T47D (cell line): ENCODE measurements at regions not wholly inside any gene's neighbourhood (a gene's known extent, or its start where the extent isn't known, plus 50 kb on each side); places are given as distances from the start of the nearest gene placed in this dataset.

Experiments used
- DNase-seq, 2 experiments: peaks; one replicate each; pipeline versions ENCODE4 v3.0.0 to v3.0.0-alpha.2; 2011 to 2012; ENCODE audit warnings: low read depth in 1 of 2, low spot score in 1 of 2
- JUND ChIP-seq: IDR thresholded peaks from 2 replicates; pipeline ENCODE4 v1.6.1; 2012; ENCODE audit warnings: low read depth
- in situ Hi-C: cut with HindIII; loops from 2 replicates; pipeline ENCODE4 v1.10.0; 2016; ENCODE audit warnings: low sequenced_read_pairs, low pct_unique_long_range_greater_than_20kb

DNA sequence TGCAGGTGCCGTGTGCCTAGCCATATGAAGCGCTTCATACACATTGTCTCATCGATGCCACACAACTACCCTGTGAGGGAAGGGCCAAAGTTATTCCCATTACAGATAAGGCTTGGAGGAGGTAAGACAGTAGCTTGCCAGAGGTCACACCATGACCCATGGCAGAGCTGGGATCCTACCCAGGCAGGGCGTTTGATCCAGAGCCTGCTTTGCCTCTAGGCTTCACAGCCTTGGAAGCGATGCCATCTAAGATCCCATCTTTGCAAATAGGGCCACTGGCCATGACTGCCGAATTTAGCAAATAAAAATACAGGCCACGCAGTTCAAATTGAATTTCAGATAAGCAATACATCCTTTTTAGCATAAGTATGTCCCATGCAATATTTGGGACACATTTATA, 358.2 kb downstream of the BCOR start:
- in situ Hi-C loops, result no loop called here
- TF ChIP-seq JUND, result no peak
- DNase-seq, result no peak

DNA sequence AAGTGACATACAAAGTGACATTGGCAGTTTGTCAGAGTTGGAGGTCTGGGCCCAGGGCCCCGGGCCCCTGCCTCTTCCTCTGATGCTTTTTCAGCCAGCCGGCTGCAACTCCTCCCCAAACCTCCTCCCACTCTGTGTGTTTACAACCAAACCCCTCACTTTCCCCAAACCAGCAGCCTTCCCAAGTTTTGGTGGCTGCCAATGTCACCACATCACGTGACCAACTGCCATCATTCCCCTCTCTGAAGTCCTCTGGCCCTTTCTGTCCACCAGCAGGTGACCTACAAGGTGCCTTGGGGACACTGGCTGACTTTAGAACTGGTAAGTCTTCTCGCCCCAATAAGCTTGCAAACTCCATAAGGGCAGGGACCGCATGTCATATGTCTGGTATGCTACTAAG, 357.7 kb downstream of the BCOR start:
- no peak for DNase-seq
- in situ Hi-C loops, result no loop called here
- TF ChIP-seq JUND, result no peak

DNA sequence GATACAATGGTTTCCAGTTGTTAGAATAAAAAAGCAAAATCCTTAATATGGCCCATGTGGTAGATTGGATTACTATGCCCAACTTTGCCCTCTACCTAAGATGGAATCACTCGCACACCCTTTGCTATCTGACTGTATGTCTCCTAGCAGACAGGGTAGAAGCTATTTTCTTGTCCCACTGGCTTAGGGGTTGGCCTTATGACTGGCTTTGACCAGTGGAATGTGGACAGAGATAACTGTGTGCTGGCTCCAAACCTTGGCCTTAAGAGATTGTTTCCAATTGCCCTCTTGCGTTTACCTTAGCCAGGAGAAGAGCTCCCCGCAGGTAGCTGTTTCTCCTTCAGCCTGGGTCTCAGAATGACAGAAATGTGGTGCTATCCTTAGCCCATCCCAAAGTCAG, 355.9 kb downstream of the BCOR start:
- no peak for TF ChIP-seq JUND
- DNase-seq, result no peak
- in situ Hi-C loops, result no loop called here

DNA sequence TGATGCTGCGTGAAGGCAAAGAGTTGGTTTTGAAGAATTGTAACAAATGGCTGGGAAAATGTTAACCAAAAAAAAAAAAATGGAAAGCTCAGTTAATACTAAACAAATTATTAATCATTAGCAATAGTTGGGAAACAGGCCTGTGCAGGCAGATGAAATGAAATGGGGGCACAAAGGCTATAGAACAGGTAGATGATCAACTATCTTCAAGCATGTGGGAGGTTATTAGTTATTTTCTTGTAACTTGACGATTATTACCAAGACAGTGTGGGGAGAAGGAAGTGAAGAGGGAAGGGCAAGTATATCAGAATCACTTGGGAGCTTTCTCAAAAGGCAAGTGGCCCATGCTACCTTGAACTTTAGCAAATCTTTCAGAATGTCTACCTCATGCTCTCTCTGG, 351.9 kb downstream of the BCOR start:
- in situ Hi-C loops, result no loop called here
- no peak for TF ChIP-seq JUND
- DNase-seq, result no peak

DNA sequence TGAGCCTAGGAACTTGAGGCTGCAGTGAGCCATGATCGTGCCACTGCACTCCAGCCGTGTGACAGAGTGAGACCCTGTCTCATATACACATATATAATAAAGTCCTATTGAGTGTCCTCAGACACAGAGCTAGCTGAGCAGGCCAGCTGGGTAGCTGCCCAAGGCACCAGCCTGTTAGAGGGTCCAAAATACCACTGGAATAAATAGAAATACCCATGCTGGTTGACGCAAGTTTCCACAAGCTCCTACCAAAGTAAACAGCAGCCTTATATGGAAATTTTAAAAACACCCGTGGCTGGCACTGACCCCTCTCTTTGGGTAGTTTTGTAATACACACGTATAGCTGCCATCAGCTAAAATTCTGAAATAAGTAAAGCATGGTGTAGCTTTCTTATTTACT, 348.6 kb downstream of the BCOR start:
- no peak for DNase-seq
- TF ChIP-seq JUND, result no peak
- in situ Hi-C loops, result no loop called here

DNA sequence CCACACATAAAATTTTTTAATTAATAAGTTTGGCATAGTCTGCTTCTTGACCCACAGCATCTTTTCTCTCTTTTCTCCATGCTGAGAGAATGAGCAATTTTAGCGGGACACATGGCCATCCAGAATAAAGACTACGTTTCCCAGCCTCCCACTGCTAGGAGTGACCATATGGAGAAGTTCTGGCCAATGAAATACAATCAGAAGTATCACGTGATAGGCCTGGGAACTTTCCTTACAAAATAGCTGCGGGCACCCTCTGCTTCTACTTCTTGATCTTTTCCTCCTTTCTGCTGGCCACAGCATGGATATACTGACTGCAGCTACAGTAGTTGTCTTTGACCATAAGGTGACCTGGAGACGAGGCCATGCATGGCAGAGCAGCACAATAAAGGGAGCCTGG, 348.0 kb downstream of the BCOR start:
- DNase-seq, result peak; percentile 14 to 64
- in situ Hi-C loops, result no loop called here
- no peak for TF ChIP-seq JUND

DNA sequence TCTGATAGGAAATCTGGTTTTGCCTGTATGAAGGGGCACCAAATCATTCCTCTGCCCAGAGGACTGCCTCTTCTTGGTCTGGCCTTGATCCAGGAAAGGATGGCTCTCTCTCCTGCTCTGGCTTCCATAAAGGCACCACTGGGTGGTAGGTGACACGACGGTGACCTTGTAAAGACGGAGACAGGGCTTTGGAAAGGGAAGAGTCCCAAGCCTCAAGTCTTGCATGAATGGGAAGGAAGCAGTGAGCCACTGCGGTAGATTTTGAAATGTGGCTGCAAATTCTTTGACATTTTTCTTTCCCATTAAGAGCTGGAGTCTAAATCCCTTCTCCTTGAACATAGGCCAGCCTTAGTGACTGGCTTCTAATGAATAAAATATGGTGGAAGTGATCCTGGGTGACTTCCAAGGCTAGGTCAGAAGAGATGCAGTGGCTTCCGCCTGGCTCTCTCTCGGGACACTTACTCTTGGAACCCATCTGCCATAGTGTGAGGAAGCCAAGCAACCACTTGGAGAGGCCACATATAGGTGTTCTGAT, 347.4 kb downstream of the BCOR start:
- no peak for TF ChIP-seq JUND
- DNase-seq, result no peak

DNA sequence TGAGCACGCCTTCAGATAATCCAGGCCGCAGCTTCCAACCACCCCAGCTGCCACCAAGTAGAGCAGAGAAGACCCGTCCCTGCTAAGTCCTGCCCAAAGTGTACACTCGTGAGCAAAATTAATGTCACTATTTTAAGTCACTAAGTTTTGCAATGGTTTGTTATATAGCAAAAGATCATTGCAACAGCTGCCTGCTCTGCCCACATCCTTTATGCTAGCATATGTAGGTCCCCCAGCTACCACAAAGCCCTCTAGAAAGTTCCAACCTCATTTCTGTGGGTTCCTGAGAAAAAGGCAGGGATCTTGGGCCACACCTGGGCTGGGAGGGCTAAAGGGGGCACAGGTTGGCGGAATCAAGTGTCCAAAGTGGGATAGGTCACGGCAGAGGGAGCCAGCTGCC, 346.9 kb downstream of the BCOR start:
- in situ Hi-C loops, result no loop called here
- no peak for TF ChIP-seq JUND
- no peak for DNase-seq

More for the DNA sequence above, 347.4 kb downstream of the BCOR start:
- in situ Hi-C loops, result no loop called here

DNA sequence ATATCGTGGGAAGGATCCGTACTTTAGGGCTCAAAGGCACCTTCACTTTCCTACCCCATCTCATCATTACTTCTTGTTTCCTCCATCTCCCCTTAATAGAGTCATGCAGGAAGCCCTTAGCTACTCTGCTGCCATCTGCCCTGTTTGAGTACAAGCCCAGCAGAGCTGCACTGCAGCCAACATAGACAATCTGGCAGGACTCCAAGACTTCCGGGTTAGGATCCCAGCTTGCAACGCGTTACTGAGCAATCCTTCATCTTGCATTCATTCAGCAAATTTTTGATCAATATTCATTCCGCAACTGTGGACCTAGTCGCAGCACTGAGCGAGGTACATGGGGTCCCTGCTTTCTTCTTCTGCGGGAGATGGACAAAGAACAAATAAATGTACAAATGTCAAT, 344.9 kb downstream of the BCOR start:
- in situ Hi-C loops, result no loop called here
- no peak for TF ChIP-seq JUND
- DNase-seq, result peak in 1 of 2 experiments; percentile 57

DNA sequence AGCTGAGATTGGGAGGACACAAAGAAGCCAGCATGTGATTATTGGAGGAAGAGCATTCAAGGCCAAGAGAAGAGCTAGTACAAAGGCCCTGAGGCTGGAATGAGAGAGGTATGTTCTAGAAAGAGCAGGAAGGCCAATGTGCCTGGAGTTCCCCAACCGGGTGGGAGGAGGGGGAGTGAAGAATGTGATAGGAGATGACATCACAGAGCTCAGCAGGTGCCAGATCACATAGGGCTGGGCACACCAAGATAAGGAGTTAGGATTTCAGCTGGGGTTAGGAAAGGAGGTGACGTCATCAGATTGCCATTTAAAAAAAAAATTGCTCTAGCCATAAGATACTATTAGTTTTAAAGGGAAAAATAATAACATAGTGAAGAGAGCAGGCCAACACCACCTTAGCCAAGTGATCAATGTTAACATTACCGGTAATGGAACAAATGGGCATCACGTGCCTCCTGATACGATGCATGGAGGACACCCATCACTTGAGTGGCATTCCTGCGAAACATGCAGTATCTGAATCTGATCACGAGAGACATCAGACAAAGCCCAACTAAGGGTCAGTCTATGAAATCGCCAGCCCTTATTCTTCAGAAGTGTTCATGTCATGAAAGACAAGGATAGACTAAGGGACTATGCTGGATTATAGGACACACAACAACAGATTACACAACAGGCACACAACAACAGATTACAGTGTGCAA, 344.3 kb downstream of the BCOR start:
- in situ Hi-C loops, result no loop called here

DNA sequence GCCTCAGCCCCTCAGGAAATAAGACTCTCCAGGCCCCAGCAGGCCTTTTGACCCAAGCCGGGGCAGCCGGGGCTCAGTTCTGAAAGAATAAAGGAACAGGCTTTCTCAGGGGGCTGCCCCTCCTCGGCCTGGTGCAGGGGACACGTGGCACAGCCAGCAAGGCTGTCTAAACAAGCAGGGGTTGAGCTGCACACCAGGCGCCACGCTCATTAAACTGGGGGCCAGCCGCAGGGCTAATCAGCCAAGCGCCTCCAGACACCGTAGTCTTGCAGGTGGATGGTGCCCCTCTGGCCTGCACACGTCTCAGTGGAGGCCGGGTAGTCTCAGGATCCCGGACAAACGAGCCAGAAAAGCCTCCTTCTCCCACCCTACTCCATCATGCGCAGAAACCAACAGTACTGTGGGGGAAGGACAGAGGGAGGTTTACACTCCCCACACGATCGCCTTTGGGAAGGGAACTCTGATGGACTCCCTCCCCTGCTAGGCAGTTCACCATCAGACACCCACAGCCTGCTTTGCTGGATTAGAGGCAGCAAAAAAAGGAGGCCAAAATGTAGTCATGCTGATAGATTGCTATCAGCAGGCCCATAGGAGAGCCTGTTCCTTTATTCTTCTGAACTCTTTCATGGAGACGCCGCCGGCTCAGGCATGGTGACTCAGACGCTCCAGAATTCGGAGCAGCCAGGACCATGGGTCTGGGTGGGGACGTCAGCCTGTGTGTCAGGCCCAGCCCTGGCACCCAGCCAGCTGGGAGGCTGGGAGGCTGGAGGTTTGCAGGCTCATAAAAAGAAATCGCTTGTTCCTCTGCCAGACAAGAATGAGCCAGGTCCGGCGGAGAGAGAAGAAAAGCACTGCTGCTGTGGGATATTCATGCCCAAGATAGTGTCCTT, 342.4 kb downstream of the BCOR start:
- no peak for TF ChIP-seq JUND
- in situ Hi-C loops, result no loop called here
- no peak for DNase-seq

More for the DNA sequence above, 344.3 kb downstream of the BCOR start:
- DNase-seq, result no peak
- no peak for TF ChIP-seq JUND

DNA sequence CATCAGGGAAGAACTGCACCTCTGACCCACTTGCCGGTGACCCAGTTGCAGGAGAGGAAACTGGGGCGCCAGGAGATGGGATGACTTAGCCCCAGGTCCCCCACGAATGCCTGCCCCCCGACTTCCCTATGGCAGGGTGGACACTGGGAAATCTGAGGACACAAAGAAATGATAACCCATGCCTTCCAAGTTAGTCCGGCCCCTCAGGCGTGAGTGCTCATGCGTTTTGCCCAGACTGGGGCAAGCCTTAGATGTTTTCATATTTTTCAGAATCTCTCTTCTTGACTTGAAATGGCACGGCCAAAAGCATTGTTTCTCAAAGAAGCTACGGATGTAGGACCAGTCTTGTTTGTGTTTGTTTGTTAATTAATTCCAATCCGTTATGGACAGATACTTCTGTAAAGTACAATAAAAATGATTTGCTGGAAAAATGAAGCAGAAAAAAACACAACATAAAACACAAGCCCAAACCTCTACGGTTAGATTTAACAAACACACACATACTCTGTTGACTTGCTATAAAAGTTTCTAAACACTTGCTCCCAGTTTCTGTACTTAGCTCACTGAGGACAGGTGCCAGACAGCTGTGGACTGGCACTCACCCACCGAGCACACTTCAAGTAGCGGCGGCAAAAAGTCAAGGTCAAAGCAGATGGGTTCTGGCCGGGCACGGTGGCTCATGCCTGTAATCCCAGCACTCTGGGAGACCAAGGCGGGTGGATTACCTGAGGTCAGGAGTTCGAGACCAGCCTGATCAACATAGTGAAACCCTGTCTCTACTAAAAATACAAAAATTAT, 341.5 kb downstream of the BCOR start:
- no peak for DNase-seq
- in situ Hi-C loops, result no loop called here
- TF ChIP-seq JUND, result no peak
